ENCODE measurements at regions not wholly inside any gene's neighbourhood (a gene's known extent, or its start where the extent isn't known, plus 50 kb on each side); places are given as distances from the start of the nearest gene placed in this dataset.
"Not testable (repeated sequence)": the region's sequence is repeated elsewhere in the genome, so short reads cannot be mapped to it uniquely, and the experiment has no call there.

- TF ChIP-seq CTCF (IDR thresholded peaks at IDR 0.05); POLR2A (IDR thresholded peaks at IDR 0.05); POLR2AphosphoS5 (IDR thresholded peaks at IDR 0.05); EP300 (IDR thresholded peaks at IDR 0.05; ENCODE audit: low read depth): not testable (repeated sequence)
Observed at GRCh38 chr1:120297345-120297953, 117.4 kb upstream of the NBPF8 start.
